ENCODE measurements at regions not wholly inside any gene's neighbourhood (a gene's known extent, or its start where the extent isn't known, plus 50 kb on each side); places are given as distances from the start of the nearest gene placed in this dataset.
A peak's percentile ranks its signal among the peaks of the same experiment; 100 is the strongest.
"Not testable (repeated sequence)": the region's sequence is repeated elsewhere in the genome, so short reads cannot be mapped to it uniquely, and the experiment has no call there.

GRCh38 chr5:25128606-25129005, 483.8 kb upstream of the CDH10 start:
- no peaks in the 10 kb centered on the region for H3K36me3 ChIP-seq (ENCODE audit: insufficient read depth, low read length)
- H3K27ac ChIP-seq = no peak overlapping the region
- no peak for TF ChIP-seq POLR2AphosphoS5 (IDR thresholded peaks at IDR 0.05; ENCODE audit: borderline replicate concordance, low read depth, low read length)
- TF ChIP-seq EZH2 (IDR thresholded peaks at IDR 0.05) = no peak
- TF ChIP-seq FOXP2 (optimal IDR thresholded peaks at IDR 0.05; ENCODE audit: control extremely low read depth, extremely low read length, insufficient read depth) = no peak
- H3K9me3 ChIP-seq (ENCODE audit: low read depth, low read length) = no peaks in the 10 kb centered on the region
- H3K9ac ChIP-seq (ENCODE audit: insufficient read length) = no peak overlapping the region
- DNase-seq (ENCODE audit: low read depth, low spot score) = no peak
- H3K4me3 ChIP-seq = no peak overlapping the region

GRCh38 chr5:25119650-25120049, 474.9 kb upstream of the CDH10 start:
- Histone ChIP-seq H3K36me3 (ENCODE audit: insufficient read depth, low read length) (no peaks in the 10 kb centered on the region), H3K4me3 (no peak overlapping the region), H3K9ac (ENCODE audit: insufficient read length) (no peak overlapping the region), H3K27ac (no peak overlapping the region), H3K9me3 (ENCODE audit: low read depth, low read length) (no peaks in the 10 kb centered on the region)
- DNase-seq (ENCODE audit: low read depth, low spot score) = peak; percentile 22
- TF ChIP-seq POLR2AphosphoS5 (IDR thresholded peaks at IDR 0.05; ENCODE audit: borderline replicate concordance, low read depth, low read length) = no peak
- no peak for TF ChIP-seq FOXP2 (optimal IDR thresholded peaks at IDR 0.05; ENCODE audit: control extremely low read depth, extremely low read length, insufficient read depth)
- TF ChIP-seq EZH2 (IDR thresholded peaks at IDR 0.05) = no peak

DNA sequence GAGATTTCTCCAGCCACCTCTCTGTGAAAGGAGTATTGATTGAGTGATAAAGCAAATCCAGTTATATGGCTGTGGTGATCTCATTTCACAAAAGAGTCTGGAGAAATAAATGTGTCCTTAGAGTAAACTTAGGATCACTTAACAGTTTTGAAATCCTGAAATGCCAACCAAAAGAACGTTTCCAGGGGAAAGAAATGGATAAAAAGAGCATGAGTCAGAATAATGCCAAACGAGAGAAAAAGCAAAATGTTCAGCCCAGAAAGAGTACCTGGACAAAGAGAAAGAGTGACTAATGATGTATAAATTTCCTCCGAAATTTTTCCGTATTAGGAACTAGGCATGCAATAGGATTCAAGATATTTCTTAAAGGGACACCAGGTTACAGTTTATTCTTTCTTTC, 463.1 kb upstream of the CDH10 start:
- no peaks in the 10 kb centered on the region for H3K36me3 ChIP-seq (ENCODE audit: insufficient read depth, low read length)
- DNase-seq (ENCODE audit: low read depth, low spot score) = no peak
- no peak overlapping the region for H3K27ac ChIP-seq
- no peak overlapping the region for H3K4me3 ChIP-seq
- no peak for TF ChIP-seq FOXP2 (optimal IDR thresholded peaks at IDR 0.05; ENCODE audit: control extremely low read depth, extremely low read length, insufficient read depth)
- TF ChIP-seq EZH2 (IDR thresholded peaks at IDR 0.05) = no peak
- TF ChIP-seq POLR2AphosphoS5 (IDR thresholded peaks at IDR 0.05; ENCODE audit: borderline replicate concordance, low read depth, low read length) = no peak
- no peaks in the 10 kb centered on the region for H3K9me3 ChIP-seq (ENCODE audit: low read depth, low read length)
- no peak overlapping the region for H3K9ac ChIP-seq (ENCODE audit: insufficient read length)

DNA sequence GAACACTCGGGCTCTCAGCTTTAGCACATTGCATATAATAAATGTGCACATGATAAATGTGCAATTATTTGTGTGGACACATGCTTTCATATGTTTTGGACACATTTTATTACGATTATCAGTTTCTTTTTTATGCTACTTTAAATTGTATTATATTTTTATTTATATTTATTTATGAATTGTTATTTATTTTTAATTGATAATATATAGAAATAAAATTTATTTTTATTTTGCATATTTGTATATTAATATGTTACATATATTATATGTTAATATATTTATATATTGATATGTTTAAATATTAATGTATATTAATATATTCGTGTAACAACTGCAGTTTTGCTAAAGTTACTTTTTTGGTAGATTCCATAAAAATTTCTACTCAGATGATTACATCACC, 454.8 kb upstream of the CDH10 start:
- no peak for DNase-seq (ENCODE audit: low read depth, low spot score)
- TF ChIP-seq EZH2 (IDR thresholded peaks at IDR 0.05) = no peak
- no peak for TF ChIP-seq POLR2AphosphoS5 (IDR thresholded peaks at IDR 0.05; ENCODE audit: borderline replicate concordance, low read depth, low read length)
- no peak for TF ChIP-seq FOXP2 (optimal IDR thresholded peaks at IDR 0.05; ENCODE audit: control extremely low read depth, extremely low read length, insufficient read depth)
- Histone ChIP-seq H3K36me3 (ENCODE audit: insufficient read depth, low read length) (no peaks in the 10 kb centered on the region), H3K27ac (no peak overlapping the region), H3K9me3 (ENCODE audit: low read depth, low read length) (no peaks in the 10 kb centered on the region), H3K9ac (ENCODE audit: insufficient read length) (no peak overlapping the region), H3K4me3 (no peak overlapping the region)

GRCh38 chr5:25095261-25095660, 450.5 kb upstream of the CDH10 start:
- Histone ChIP-seq H3K4me3 (no peak overlapping the region), H3K9me3 (ENCODE audit: low read depth, low read length) (no peaks in the 10 kb centered on the region), H3K27ac (no peak overlapping the region), H3K9ac (ENCODE audit: insufficient read length) (no peak overlapping the region), H3K36me3 (ENCODE audit: insufficient read depth, low read length) (no peaks in the 10 kb centered on the region)
- no peak for DNase-seq (ENCODE audit: low read depth, low spot score)
- TF ChIP-seq POLR2AphosphoS5 (IDR thresholded peaks at IDR 0.05; ENCODE audit: borderline replicate concordance, low read depth, low read length) (no peak), FOXP2 (optimal IDR thresholded peaks at IDR 0.05; ENCODE audit: control extremely low read depth, extremely low read length, insufficient read depth) (no peak)

DNA sequence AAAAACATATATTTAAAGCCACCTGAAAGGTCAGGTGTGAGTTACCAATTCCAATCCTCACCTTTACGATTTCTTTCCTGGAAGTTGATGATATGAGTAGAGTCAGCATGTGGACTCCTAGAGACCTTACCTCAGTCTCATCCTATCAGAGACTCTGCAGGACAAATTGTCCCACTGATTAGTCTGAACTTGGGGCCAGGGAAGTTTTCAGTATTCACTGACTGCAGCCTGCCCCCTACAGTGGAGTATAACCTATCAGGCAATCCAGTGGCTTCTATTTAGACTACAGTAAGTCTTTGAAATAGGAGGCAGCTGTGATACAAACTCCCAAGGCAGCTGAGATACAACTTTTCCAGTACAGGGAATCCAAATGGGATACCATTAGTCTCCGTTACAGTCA, 449.4 kb upstream of the CDH10 start:
- TF ChIP-seq POLR2AphosphoS5 (IDR thresholded peaks at IDR 0.05; ENCODE audit: borderline replicate concordance, low read depth, low read length) = no peak
- TF ChIP-seq EZH2 (IDR thresholded peaks at IDR 0.05) = no peak
- TF ChIP-seq FOXP2 (optimal IDR thresholded peaks at IDR 0.05; ENCODE audit: control extremely low read depth, extremely low read length, insufficient read depth) = no peak

GRCh38 chr5:25091921-25092320, 447.1 kb upstream of the CDH10 start:
- Histone ChIP-seq H3K4me3 (no peak overlapping the region), H3K9ac (ENCODE audit: insufficient read length) (no peak overlapping the region), H3K36me3 (ENCODE audit: insufficient read depth, low read length) (no peaks in the 10 kb centered on the region), H3K9me3 (ENCODE audit: low read depth, low read length) (no peaks in the 10 kb centered on the region), H3K27ac (no peak overlapping the region)
- DNase-seq (ENCODE audit: low read depth, low spot score) = no peak
- TF ChIP-seq FOXP2 (optimal IDR thresholded peaks at IDR 0.05; ENCODE audit: control extremely low read depth, extremely low read length, insufficient read depth) (no peak), POLR2AphosphoS5 (IDR thresholded peaks at IDR 0.05; ENCODE audit: borderline replicate concordance, low read depth, low read length) (no peak)

More for the DNA sequence above, 449.4 kb upstream of the CDH10 start:
- no peak for DNase-seq (ENCODE audit: low read depth, low spot score)
- no peaks in the 10 kb centered on the region for H3K36me3 ChIP-seq (ENCODE audit: insufficient read depth, low read length)
- H3K27ac ChIP-seq = no peak overlapping the region
- no peak overlapping the region for H3K4me3 ChIP-seq
- no peak overlapping the region for H3K9ac ChIP-seq (ENCODE audit: insufficient read length)
- no peaks in the 10 kb centered on the region for H3K9me3 ChIP-seq (ENCODE audit: low read depth, low read length)

DNA sequence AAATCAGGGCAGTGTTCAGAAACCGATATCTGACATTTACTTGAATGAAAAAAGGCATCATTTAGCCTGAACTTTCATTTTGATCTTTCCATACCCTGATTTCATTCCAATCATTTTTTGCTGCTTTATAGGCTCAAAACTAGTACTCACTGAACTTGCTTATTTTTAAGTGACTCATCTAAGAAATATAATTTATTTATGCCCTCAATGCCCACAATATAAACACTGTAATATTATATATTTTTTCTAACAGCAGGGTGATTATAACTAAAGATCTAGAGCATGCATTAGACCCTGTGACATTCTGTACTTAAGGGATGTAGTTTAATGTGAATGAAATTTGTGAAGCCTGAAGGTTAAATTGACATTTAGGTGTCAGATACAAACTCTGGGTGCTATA, 446.1 kb upstream of the CDH10 start:
- H3K9me3 ChIP-seq (ENCODE audit: low read depth, low read length) = no peaks in the 10 kb centered on the region
- H3K4me3 ChIP-seq = no peak overlapping the region
- no peak overlapping the region for H3K27ac ChIP-seq
- no peak for DNase-seq (ENCODE audit: low read depth, low spot score)
- TF ChIP-seq POLR2AphosphoS5 (IDR thresholded peaks at IDR 0.05; ENCODE audit: borderline replicate concordance, low read depth, low read length) (no peak), FOXP2 (optimal IDR thresholded peaks at IDR 0.05; ENCODE audit: control extremely low read depth, extremely low read length, insufficient read depth) (no peak), EZH2 (IDR thresholded peaks at IDR 0.05) (no peak)
- H3K9ac ChIP-seq (ENCODE audit: insufficient read length) = no peak overlapping the region
- H3K36me3 ChIP-seq (ENCODE audit: insufficient read depth, low read length) = no peaks in the 10 kb centered on the region

DNA sequence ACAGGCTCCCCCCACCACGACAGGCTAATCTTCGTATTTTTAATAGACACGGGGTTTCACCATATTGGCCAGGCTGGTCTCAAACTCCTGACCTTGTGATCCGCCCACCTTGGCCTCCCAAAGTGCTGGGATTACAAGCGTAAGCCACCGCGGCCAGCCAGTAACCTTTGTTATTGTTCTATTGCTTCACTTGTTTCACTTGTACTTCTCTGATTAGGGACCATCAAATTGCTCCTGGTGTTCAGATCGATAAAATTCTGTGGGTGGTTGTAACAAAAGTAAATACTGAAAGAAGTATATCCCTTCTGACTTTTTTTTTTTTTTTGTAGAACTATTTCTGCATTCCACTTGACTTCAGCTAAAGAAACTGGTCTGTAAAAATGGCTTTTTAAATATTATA, 445.5 kb upstream of the CDH10 start:
- H3K9me3 ChIP-seq (ENCODE audit: low read depth, low read length) = no peaks in the 10 kb centered on the region
- TF ChIP-seq POLR2AphosphoS5 (IDR thresholded peaks at IDR 0.05; ENCODE audit: borderline replicate concordance, low read depth, low read length) (no peak), FOXP2 (optimal IDR thresholded peaks at IDR 0.05; ENCODE audit: control extremely low read depth, extremely low read length, insufficient read depth) (no peak), EZH2 (IDR thresholded peaks at IDR 0.05) (no peak)
- DNase-seq (ENCODE audit: low read depth, low spot score) = no peak
- no peak overlapping the region for H3K4me3 ChIP-seq
- H3K36me3 ChIP-seq (ENCODE audit: insufficient read depth, low read length) = no peaks in the 10 kb centered on the region
- no peak overlapping the region for H3K27ac ChIP-seq
- H3K9ac ChIP-seq (ENCODE audit: insufficient read length) = no peak overlapping the region

DNA sequence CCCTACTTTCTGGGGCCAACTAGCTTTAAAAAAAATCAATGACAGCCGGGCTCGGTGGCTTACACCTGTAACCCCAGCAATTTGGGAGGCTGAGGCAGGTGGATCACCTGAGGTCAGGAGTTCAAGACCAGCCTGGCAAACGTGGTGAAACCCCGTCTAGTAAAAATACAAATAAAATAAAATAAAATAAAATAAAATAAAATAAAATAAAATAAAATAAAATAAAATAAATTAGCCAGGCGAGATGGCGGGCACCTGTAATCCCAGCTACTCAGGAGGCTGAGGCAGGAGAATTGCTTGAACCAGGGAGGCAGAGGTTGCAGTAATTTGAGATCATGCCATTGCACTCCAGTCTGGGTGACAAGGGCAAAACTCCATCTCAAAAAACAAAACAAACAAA, 443.9 kb upstream of the CDH10 start:
- not testable (repeated sequence) for DNase-seq (ENCODE audit: low read depth, low spot score); H3K9ac ChIP-seq (ENCODE audit: insufficient read length); H3K36me3 ChIP-seq (ENCODE audit: insufficient read depth, low read length); H3K4me3 ChIP-seq; H3K27ac ChIP-seq; H3K9me3 ChIP-seq (ENCODE audit: low read depth, low read length)

- not testable (repeated sequence) for H3K9ac ChIP-seq (ENCODE audit: insufficient read length); DNase-seq (ENCODE audit: low read depth, low spot score); H3K27ac ChIP-seq; H3K4me3 ChIP-seq; H3K9me3 ChIP-seq (ENCODE audit: low read depth, low read length); H3K36me3 ChIP-seq (ENCODE audit: insufficient read depth, low read length)
Measured at GRCh38 chr5:25083261-25083660, 438.5 kb upstream of the CDH10 start.

Measured in SK-N-MC (cell line).